ENCODE measurements at regions not wholly inside any gene's neighbourhood (a gene's known extent, or its start where the extent isn't known, plus 50 kb on each side); places are given as distances from the start of the nearest gene placed in this dataset.
"Not testable (repeated sequence)": the region's sequence is repeated elsewhere in the genome, so short reads cannot be mapped to it uniquely, and the experiment has no call there.

DNA sequence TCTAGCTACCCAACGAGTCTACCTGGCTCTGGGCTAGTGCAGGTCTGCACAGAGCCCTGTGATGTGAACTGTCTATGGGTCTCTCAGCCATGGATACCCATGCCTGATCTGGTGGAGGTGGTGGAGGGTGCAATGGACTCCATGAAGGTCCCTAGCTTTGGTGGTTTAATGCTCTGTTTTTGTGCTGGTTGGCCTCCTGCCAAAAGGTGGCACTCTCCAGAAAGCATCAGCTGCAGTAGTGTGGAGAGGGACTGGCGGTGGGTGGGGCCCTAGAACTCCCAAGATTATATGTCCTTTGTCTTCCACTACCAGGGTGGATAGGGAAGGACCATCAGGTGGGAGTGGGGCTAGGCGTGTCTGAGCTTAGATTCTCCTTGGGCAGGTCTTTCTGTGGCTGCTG is 290.1 kb downstream of the AGTPBP1 start:
- TF ChIP-seq, protein P1, sequence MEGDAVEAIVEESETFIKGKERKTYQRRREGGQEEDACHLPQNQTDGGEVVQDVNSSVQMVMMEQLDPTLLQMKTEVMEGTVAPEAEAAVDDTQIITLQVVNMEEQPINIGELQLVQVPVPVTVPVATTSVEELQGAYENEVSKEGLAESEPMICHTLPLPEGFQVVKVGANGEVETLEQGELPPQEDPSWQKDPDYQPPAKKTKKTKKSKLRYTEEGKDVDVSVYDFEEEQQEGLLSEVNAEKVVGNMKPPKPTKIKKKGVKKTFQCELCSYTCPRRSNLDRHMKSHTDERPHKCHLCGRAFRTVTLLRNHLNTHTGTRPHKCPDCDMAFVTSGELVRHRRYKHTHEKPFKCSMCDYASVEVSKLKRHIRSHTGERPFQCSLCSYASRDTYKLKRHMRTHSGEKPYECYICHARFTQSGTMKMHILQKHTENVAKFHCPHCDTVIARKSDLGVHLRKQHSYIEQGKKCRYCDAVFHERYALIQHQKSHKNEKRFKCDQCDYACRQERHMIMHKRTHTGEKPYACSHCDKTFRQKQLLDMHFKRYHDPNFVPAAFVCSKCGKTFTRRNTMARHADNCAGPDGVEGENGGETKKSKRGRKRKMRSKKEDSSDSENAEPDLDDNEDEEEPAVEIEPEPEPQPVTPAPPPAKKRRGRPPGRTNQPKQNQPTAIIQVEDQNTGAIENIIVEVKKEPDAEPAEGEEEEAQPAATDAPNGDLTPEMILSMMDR (IDR thresholded peaks at IDR 0.05; ENCODE audit: borderline replicate concordance): no peak
- intact Hi-C loops (cut with micrococcal nuclease): no loop called here
- DNase-seq: no peak
- Histone ChIP-seq H3K9me3 (replicated peaks) (peaks cover 13% of the 10 kb centered on the region), H3K36me3 (no peaks in the 10 kb centered on the region), H3K4me1 (no peaks in the 10 kb centered on the region), H3K27ac (replicated peaks) (no peak overlapping the region), H3K27me3 (ENCODE audit: low read depth) (no peaks in the 10 kb centered on the region), H3K4me3 (no peak overlapping the region)

DNA sequence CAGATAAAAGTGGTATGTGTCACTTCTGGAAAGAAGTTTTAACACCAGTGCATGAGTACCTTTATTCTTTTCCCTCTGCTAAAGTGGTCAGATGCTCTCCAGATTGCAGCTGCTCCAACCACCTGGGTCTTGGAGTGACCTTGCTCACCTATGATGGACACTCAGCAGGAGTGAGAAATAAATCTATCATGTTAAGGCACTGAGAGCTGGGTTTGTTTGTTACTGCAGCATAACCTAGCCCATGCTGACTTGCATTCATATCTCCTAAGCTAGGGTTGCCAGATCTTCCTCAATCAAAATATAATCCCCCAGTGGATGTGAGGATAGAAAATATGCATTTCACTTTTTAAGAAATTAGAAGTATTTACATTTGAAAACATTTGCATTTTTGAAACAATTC is 295.9 kb downstream of the AGTPBP1 start:
- Histone ChIP-seq H3K36me3 (no peaks in the 10 kb centered on the region), H3K4me1 (no peaks in the 10 kb centered on the region), H3K27me3 (ENCODE audit: low read depth) (no peaks in the 10 kb centered on the region), H3K4me3 (no peak overlapping the region), H3K27ac (replicated peaks) (no peak overlapping the region), H3K9me3 (replicated peaks) (peaks cover 21% of the 10 kb centered on the region)
- TF ChIP-seq, protein P1 (IDR thresholded peaks at IDR 0.05; ENCODE audit: borderline replicate concordance): no peak
- intact Hi-C loops (cut with micrococcal nuclease): no loop called here
- no peak for DNase-seq

DNA sequence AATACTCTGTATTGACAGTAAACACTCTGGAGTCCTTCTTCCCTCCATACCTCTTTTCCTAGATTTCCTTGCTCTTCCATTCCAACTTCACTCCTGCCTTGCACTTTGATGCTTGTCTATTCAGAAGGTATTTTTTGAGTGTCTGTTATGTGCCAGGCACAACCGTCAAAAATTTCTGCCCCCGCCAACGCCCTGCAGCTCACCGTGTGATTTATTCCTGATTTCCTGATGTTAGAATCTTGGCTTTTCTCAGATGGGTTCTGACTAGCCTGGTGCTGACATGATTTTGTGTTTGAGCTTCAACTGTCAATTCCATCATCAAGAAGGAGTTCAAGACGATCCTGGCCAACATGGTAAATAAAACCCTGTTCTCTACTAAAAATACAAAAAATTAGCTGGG is 297.5 kb downstream of the AGTPBP1 start:
- H3K4me3 ChIP-seq: no peak overlapping the region

DNA sequence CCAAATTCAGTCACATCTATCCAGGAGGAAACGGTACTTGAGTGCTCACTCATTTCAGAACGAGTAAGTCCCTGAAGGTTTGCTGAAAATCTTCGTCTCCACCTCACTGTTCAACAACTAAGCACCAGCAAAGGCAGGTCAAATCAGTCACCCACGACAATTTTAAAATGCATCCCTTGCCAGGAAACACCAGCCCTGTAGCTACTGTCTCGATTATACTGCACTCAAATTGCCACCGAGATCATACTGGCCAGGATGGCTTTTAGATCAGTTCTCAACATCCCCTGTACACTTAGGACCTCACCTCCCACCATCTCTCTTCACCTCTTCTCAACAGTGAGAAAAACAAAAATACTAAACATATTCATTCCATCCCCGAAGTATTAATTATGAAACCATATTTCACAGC is 298.6 kb downstream of the AGTPBP1 start:
- intact Hi-C loops (cut with micrococcal nuclease): no loop called here
- Histone ChIP-seq H3K4me3 (no peak overlapping the region), H3K27me3 (ENCODE audit: low read depth) (no peaks in the 10 kb centered on the region), H3K36me3 (no peaks in the 10 kb centered on the region), H3K4me1 (no peaks in the 10 kb centered on the region), H3K9me3 (replicated peaks) (peaks cover 18% of the 10 kb centered on the region), H3K27ac (replicated peaks) (no peak overlapping the region)
- TF ChIP-seq, protein P1 (IDR thresholded peaks at IDR 0.05; ENCODE audit: borderline replicate concordance): no peak
- no peak for DNase-seq

More for the DNA sequence above, 297.5 kb downstream of the AGTPBP1 start:
- Histone ChIP-seq H3K9me3 (replicated peaks) (peaks cover 10% of the 10 kb centered on the region), H3K4me1 (no peaks in the 10 kb centered on the region), H3K27me3 (ENCODE audit: low read depth) (no peaks in the 10 kb centered on the region), H3K27ac (replicated peaks) (no peak overlapping the region), H3K36me3 (no peaks in the 10 kb centered on the region)
- intact Hi-C loops (cut with micrococcal nuclease): no loop called here
- no peak for DNase-seq
- TF ChIP-seq, protein P1 (IDR thresholded peaks at IDR 0.05; ENCODE audit: borderline replicate concordance): no peak

DNA sequence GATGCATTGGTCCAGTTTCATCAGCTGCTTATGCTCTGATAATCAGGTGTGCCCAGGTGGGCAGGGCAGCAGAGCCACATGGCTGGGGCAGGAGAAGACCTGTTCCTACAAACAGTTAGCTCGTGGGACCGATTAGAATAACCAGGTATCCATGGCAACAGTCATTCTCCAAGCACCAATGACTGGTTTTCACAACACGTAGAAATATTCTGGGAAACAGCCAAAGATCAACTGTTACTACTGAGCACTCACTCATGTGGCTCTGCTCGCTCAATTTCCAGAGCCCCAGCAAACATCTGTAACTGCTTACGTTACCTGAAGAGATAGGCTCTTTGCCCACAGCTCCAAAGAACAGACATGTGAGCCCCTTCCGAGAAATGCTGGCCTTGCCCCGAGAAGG is 302.0 kb downstream of the AGTPBP1 start:
- H3K4me1 ChIP-seq: no peaks in the 10 kb centered on the region
- H3K27ac ChIP-seq (replicated peaks): no peak overlapping the region
- no peaks in the 10 kb centered on the region for H3K36me3 ChIP-seq
- intact Hi-C loops (cut with micrococcal nuclease): no loop called here
- no peak overlapping the region for H3K4me3 ChIP-seq
- TF ChIP-seq, protein P1 (IDR thresholded peaks at IDR 0.05; ENCODE audit: borderline replicate concordance): no peak
- DNase-seq: no peak
- no peaks in the 10 kb centered on the region for H3K27me3 ChIP-seq (ENCODE audit: low read depth)
- H3K9me3 ChIP-seq (replicated peaks): peaks cover 35% of the 10 kb centered on the region

DNA sequence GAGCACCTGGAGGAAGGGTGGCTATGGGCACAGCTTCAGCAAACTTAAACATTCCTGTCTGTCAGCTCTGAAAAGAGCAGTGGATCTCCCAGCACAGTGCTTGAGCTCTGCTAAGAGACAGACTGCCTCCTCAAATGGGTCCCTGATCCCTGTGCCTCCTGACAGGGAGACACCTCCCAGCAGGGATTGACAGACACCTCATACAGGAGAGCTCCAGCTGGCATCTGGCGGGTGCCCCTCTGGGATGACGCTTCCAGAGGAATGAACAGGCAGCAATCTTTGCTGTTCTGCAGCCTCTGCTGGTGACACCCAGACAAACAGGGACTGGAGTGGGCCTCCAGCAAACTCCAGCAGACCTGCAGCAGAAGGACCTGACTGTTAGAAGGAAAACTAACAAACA is 307.8 kb downstream of the AGTPBP1 start:
- H3K36me3 ChIP-seq; H3K4me3 ChIP-seq; intact Hi-C loops (cut with micrococcal nuclease); DNase-seq; H3K27ac ChIP-seq (replicated peaks): not testable (repeated sequence)
- H3K4me1 ChIP-seq: peaks cover 14% of the 10 kb centered on the region
- H3K9me3 ChIP-seq (replicated peaks): peaks cover 35% of the 10 kb centered on the region
- peaks cover 23% of the 10 kb centered on the region for H3K27me3 ChIP-seq (ENCODE audit: low read depth)

DNA sequence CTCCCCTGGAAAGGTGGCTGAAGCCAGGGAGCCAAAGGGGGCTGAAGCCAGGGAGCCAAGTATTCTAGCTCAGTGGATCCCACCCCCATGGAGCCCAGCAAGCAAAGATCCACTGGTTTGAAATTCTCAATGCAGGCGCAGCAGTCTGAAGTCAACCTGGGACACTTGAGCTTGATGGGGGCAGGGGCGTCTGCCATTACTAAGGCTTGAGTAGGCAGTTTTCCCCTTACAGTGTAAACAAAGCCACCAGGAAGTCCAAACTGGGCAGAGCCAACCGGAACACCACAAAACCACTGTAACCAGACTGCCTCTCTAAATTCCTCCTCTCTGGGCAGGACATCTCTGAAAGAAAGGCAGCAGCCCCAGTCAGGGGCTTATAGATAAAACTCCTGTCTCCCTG is 308.2 kb downstream of the AGTPBP1 start:
- intact Hi-C loops (cut with micrococcal nuclease); DNase-seq: not testable (repeated sequence)

More for the DNA sequence above, 308.2 kb downstream of the AGTPBP1 start:
- Histone ChIP-seq H3K9me3 (replicated peaks) (peaks cover 31% of the 10 kb centered on the region), H3K4me1 (peaks cover 14% of the 10 kb centered on the region), H3K27me3 (ENCODE audit: low read depth) (peaks cover 23% of the 10 kb centered on the region)
- not testable (repeated sequence) for H3K36me3 ChIP-seq; H3K27ac ChIP-seq (replicated peaks); H3K4me3 ChIP-seq

Data from left ventricle myocardium inferior (tissue), 1 donor.